Activated T-cell treated with anti-CD3 and anti-CD28 coated beads for 1 hour (primary cell): ENCODE measurements at regions not wholly inside any gene's neighbourhood (a gene's known extent, or its start where the extent isn't known, plus 50 kb on each side); places are given as distances from the start of the nearest gene placed in this dataset.
A peak's percentile ranks its signal among the peaks of the same experiment; 100 is the strongest.
"Not testable (repeated sequence)": the region's sequence is repeated elsewhere in the genome, so short reads cannot be mapped to it uniquely, and the experiment has no call there.

Experiments
- DNase-seq: peaks from one replicate; pipeline ENCODE4 v3.0.0-alpha.2; 2020; ENCODE audit warnings: low read depth

- DNase-seq = no peak
Observed at GRCh38 chr9:129455151-129455995, 165.5 kb downstream of the C9orf50 start.

GRCh38 chr9:129454467-129455067 is 166.3 kb downstream of the C9orf50 start:
- DNase-seq = no peak

GRCh38 chr9:129453734-129454133 is 167.2 kb downstream of the C9orf50 start:
- no peak for DNase-seq

- no peak for DNase-seq
Observed at GRCh38 chr9:129451669-129452068, 169.2 kb downstream of the C9orf50 start.

GRCh38 chr9:129451089-129451656 is 169.7 kb downstream of the C9orf50 start:
- DNase-seq = no peak

- no peak for DNase-seq
Observed at GRCh38 chr9:129449066-129449465, 171.8 kb downstream of the C9orf50 start.

- DNase-seq = no peak
Observed at GRCh38 chr9:129446828-129447550, 173.9 kb downstream of the C9orf50 start.

GRCh38 chr9:129445794-129446306 is 175.1 kb downstream of the C9orf50 start:
- DNase-seq = no peak

GRCh38 chr9:129443515-129444164 is 177.3 kb downstream of the C9orf50 start:
- not testable (repeated sequence) for DNase-seq

- no peak for DNase-seq
Observed at GRCh38 chr9:129442803-129443511, 177.9 kb downstream of the C9orf50 start.

GRCh38 chr9:129441852-129442251 is 179.0 kb downstream of the C9orf50 start:
- DNase-seq = no peak

- no peak for DNase-seq
Observed at GRCh38 chr9:129440435-129441186, 180.3 kb downstream of the C9orf50 start.

GRCh38 chr9:129439242-129439641 is 181.7 kb downstream of the C9orf50 start:
- no peak for DNase-seq

GRCh38 chr9:129437626-129438323 is 183.1 kb downstream of the C9orf50 start:
- no peak for DNase-seq

- peak; percentile 40 for DNase-seq
Observed at GRCh38 chr9:129436751-129437625, 183.9 kb downstream of the C9orf50 start.

GRCh38 chr9:129435988-129436717 is 184.7 kb downstream of the C9orf50 start:
- no peak for DNase-seq

GRCh38 chr9:129435291-129435690 is 185.6 kb downstream of the C9orf50 start:
- DNase-seq = no peak

GRCh38 chr9:129434187-129434586 is 186.7 kb downstream of the C9orf50 start:
- no peak for DNase-seq
